ENCODE measurements at regions not wholly inside any gene's neighbourhood (a gene's known extent, or its start where the extent isn't known, plus 50 kb on each side); places are given as distances from the start of the nearest gene placed in this dataset.

GRCh38 chr15:47196048-47196447, 521.3 kb upstream of the SEMA6D start:
- no peaks in the 10 kb centered on the region for H3K27me3 Mint-ChIP-seq (ENCODE audit: low read depth)
- DNase-seq (no peak), ATAC-seq (peak in 1 of 2 donors; percentile 62)
- H3K4me1 Mint-ChIP-seq (ENCODE audit: low read depth) = no peaks in the 10 kb centered on the region
- no peak overlapping the region for H3K4me3 Mint-ChIP-seq
- no peaks in the 10 kb centered on the region for H3K9me3 Mint-ChIP-seq
- no peaks in the 10 kb centered on the region for H3K36me3 Mint-ChIP-seq (ENCODE audit: insufficient read depth)

GRCh38 chr15:47203993-47204392, 513.3 kb upstream of the SEMA6D start:
- Mint-ChIP-seq H3K9me3 (no peaks in the 10 kb centered on the region), H3K36me3 (ENCODE audit: insufficient read depth) (no peaks in the 10 kb centered on the region), H3K4me1 (ENCODE audit: low read depth) (no peaks in the 10 kb centered on the region)

GRCh38 chr15:47206358-47206978, 510.8 kb upstream of the SEMA6D start:
- no peaks in the 10 kb centered on the region for H3K9me3 Mint-ChIP-seq
- H3K4me1 Mint-ChIP-seq (ENCODE audit: low read depth) = no peaks in the 10 kb centered on the region
- H3K4me3 Mint-ChIP-seq = no peak overlapping the region
- no peaks in the 10 kb centered on the region for H3K27me3 Mint-ChIP-seq (ENCODE audit: low read depth)
- DNase-seq = no peak
- H3K36me3 Mint-ChIP-seq (ENCODE audit: insufficient read depth) = no peaks in the 10 kb centered on the region
- no peak for ATAC-seq

More at GRCh38 chr15:47203993-47204392, 513.3 kb upstream of the SEMA6D start:
- ATAC-seq (no peak), DNase-seq (no peak)
- Mint-ChIP-seq H3K4me3 (no peak overlapping the region), H3K27me3 (ENCODE audit: low read depth) (no peaks in the 10 kb centered on the region)

- ATAC-seq (no peak), DNase-seq (no peak)
- Mint-ChIP-seq H3K36me3 (ENCODE audit: insufficient read depth) (no peaks in the 10 kb centered on the region), H3K27me3 (ENCODE audit: low read depth) (no peaks in the 10 kb centered on the region), H3K4me1 (ENCODE audit: low read depth) (no peaks in the 10 kb centered on the region), H3K9me3 (no peaks in the 10 kb centered on the region), H3K4me3 (no peak overlapping the region)
These were observed 507.7 kb upstream of the SEMA6D start for GRCh38 chr15:47209591-47209990.

GRCh38 chr15:47212222-47213010, 504.9 kb upstream of the SEMA6D start:
- Mint-ChIP-seq H3K4me3 (no peak overlapping the region), H3K4me1 (ENCODE audit: low read depth) (no peaks in the 10 kb centered on the region), H3K36me3 (ENCODE audit: insufficient read depth) (no peaks in the 10 kb centered on the region), H3K9me3 (no peaks in the 10 kb centered on the region), H3K27me3 (ENCODE audit: low read depth) (no peaks in the 10 kb centered on the region)
- no peak for ATAC-seq
- no peak for DNase-seq

- Mint-ChIP-seq H3K4me1 (ENCODE audit: low read depth) (no peaks in the 10 kb centered on the region), H3K9me3 (no peaks in the 10 kb centered on the region), H3K27me3 (ENCODE audit: low read depth) (no peaks in the 10 kb centered on the region), H3K36me3 (ENCODE audit: insufficient read depth) (no peaks in the 10 kb centered on the region), H3K4me3 (no peak overlapping the region)
- no peak for ATAC-seq
- DNase-seq = no peak
These were observed 503.4 kb upstream of the SEMA6D start for GRCh38 chr15:47213883-47214282.

- H3K27me3 Mint-ChIP-seq (ENCODE audit: low read depth) = no peaks in the 10 kb centered on the region
- H3K36me3 Mint-ChIP-seq (ENCODE audit: insufficient read depth) = no peaks in the 10 kb centered on the region
- no peak for DNase-seq
These were observed 499.0 kb upstream of the SEMA6D start for GRCh38 chr15:47218295-47218694.

GRCh38 chr15:47244361-47244760, 472.9 kb upstream of the SEMA6D start:
- Mint-ChIP-seq H3K4me1 (ENCODE audit: low read depth) (no peaks in the 10 kb centered on the region), H3K36me3 (ENCODE audit: insufficient read depth) (no peaks in the 10 kb centered on the region), H3K9me3 (no peaks in the 10 kb centered on the region), H3K4me3 (no peak overlapping the region), H3K27me3 (ENCODE audit: low read depth) (no peaks in the 10 kb centered on the region)
- no peak for ATAC-seq
- DNase-seq = no peak

More at GRCh38 chr15:47218295-47218694, 499.0 kb upstream of the SEMA6D start:
- no peaks in the 10 kb centered on the region for H3K9me3 Mint-ChIP-seq
- no peak for ATAC-seq
- no peaks in the 10 kb centered on the region for H3K4me1 Mint-ChIP-seq (ENCODE audit: low read depth)
- no peak overlapping the region for H3K4me3 Mint-ChIP-seq

GRCh38 chr15:47246317-47246716, 471.0 kb upstream of the SEMA6D start:
- no peaks in the 10 kb centered on the region for H3K27me3 Mint-ChIP-seq (ENCODE audit: low read depth)
- no peaks in the 10 kb centered on the region for H3K9me3 Mint-ChIP-seq

GRCh38 chr15:47258521-47258920, 458.8 kb upstream of the SEMA6D start:
- H3K36me3 Mint-ChIP-seq (ENCODE audit: insufficient read depth) = no peaks in the 10 kb centered on the region
- no peaks in the 10 kb centered on the region for H3K4me1 Mint-ChIP-seq (ENCODE audit: low read depth)
- ATAC-seq = no peak
- H3K9me3 Mint-ChIP-seq = peaks cover 20% of the 10 kb centered on the region
- no peak for DNase-seq
- no peaks in the 10 kb centered on the region for H3K27me3 Mint-ChIP-seq (ENCODE audit: low read depth)
- no peak overlapping the region for H3K4me3 Mint-ChIP-seq

More at GRCh38 chr15:47246317-47246716, 471.0 kb upstream of the SEMA6D start:
- H3K4me3 Mint-ChIP-seq = no peak overlapping the region
- ATAC-seq = no peak
- no peaks in the 10 kb centered on the region for H3K36me3 Mint-ChIP-seq (ENCODE audit: insufficient read depth)
- no peak for DNase-seq
- no peaks in the 10 kb centered on the region for H3K4me1 Mint-ChIP-seq (ENCODE audit: low read depth)

- DNase-seq (no peak), ATAC-seq (no peak)
- Mint-ChIP-seq H3K27me3 (ENCODE audit: low read depth) (no peaks in the 10 kb centered on the region), H3K36me3 (ENCODE audit: insufficient read depth) (no peaks in the 10 kb centered on the region), H3K4me3 (no peak overlapping the region), H3K9me3 (peaks cover 14% of the 10 kb centered on the region), H3K4me1 (ENCODE audit: low read depth) (no peaks in the 10 kb centered on the region)
These were observed 451.6 kb upstream of the SEMA6D start for GRCh38 chr15:47265686-47266085.

- Mint-ChIP-seq H3K27me3 (ENCODE audit: low read depth) (no peaks in the 10 kb centered on the region), H3K9me3 (peaks cover 14% of the 10 kb centered on the region), H3K4me1 (ENCODE audit: low read depth) (no peaks in the 10 kb centered on the region), H3K36me3 (ENCODE audit: insufficient read depth) (no peaks in the 10 kb centered on the region), H3K4me3 (no peak overlapping the region)
- ATAC-seq = no peak
- no peak for DNase-seq
These were observed 450.7 kb upstream of the SEMA6D start for GRCh38 chr15:47266566-47266965.

- ATAC-seq = no peak
- H3K27me3 Mint-ChIP-seq (ENCODE audit: low read depth) = no peaks in the 10 kb centered on the region
- H3K36me3 Mint-ChIP-seq (ENCODE audit: insufficient read depth) = no peaks in the 10 kb centered on the region
- H3K4me1 Mint-ChIP-seq (ENCODE audit: low read depth) = no peaks in the 10 kb centered on the region
- H3K9me3 Mint-ChIP-seq = peaks cover 18% of the 10 kb centered on the region
- H3K4me3 Mint-ChIP-seq = no peak overlapping the region
- DNase-seq = no peak
These were observed 443.4 kb upstream of the SEMA6D start for GRCh38 chr15:47273864-47274263.

- Mint-ChIP-seq H3K27me3 (ENCODE audit: low read depth) (no peaks in the 10 kb centered on the region), H3K4me1 (ENCODE audit: low read depth) (no peaks in the 10 kb centered on the region), H3K9me3 (no peaks in the 10 kb centered on the region), H3K36me3 (ENCODE audit: insufficient read depth) (no peaks in the 10 kb centered on the region), H3K4me3 (no peak overlapping the region)
- ATAC-seq = no peak
- DNase-seq = no peak
These were observed 434.1 kb upstream of the SEMA6D start for GRCh38 chr15:47283246-47283645.

- Mint-ChIP-seq H3K4me1 (ENCODE audit: low read depth) (no peaks in the 10 kb centered on the region), H3K27me3 (ENCODE audit: low read depth) (no peaks in the 10 kb centered on the region), H3K36me3 (ENCODE audit: insufficient read depth) (no peaks in the 10 kb centered on the region), H3K9me3 (no peaks in the 10 kb centered on the region), H3K4me3 (no peak overlapping the region)
- DNase-seq = no peak
- ATAC-seq = no peak
These were observed 428.5 kb upstream of the SEMA6D start for GRCh38 chr15:47288794-47289193.

All from activated T-cell treated with anti-CD3 and anti-CD28 coated beads, Interleukin-2, amount 50 U/mL, for 4 hours (primary cell).